Transverse colon (tissue), 4 donors: ENCODE measurements at regions not wholly inside any gene's neighbourhood (a gene's known extent, or its start where the extent isn't known, plus 50 kb on each side); places are given as distances from the start of the nearest gene placed in this dataset.

Experiments used
- DNase-seq: peaks from one replicate; pipeline ENCODE4 v3.0.0-alpha.2; 2019
- H3K27ac ChIP-seq, 4 donors: fragments of 200-600 bp; sonication (generic); 2 replicates each; pipeline ENCODE4 v1.5.1; 2016 to 2018; ENCODE audit warnings: inconsistent platforms in 4 of 4
- H3K27me3 ChIP-seq: fragments of 200-600 bp; sonication (generic); 2 replicates; pipeline ENCODE4 v1.5.1; 2017; ENCODE audit warnings: inconsistent platforms
- H3K36me3 ChIP-seq, 4 donors: fragments of 200-600 bp; sonication (generic); 2 replicates each; pipeline ENCODE4 v1.5.1; 2017 to 2019; ENCODE audit warnings: inconsistent platforms in 4 of 4
- H3K4me1 ChIP-seq, 4 donors: fragments of 200-600 bp; sonication (generic); 2 replicates each; pipeline ENCODE4 v1.5.1; 2017 to 2020; ENCODE audit warnings: inconsistent platforms in 4 of 4
- H3K4me3 ChIP-seq, 4 donors: fragments of 200-600 bp; sonication (generic); 1 replicate in 1 of 4; 2 replicates in 3 of 4; pipeline versions ENCODE4 v1.5.1 to v1.6.1; 2017 to 2019; ENCODE audit warnings: inconsistent platforms in 4 of 4
- H3K9me3 ChIP-seq, 2 donors: fragments of 200-600 bp; sonication (generic); 2 replicates each; pipeline ENCODE4 v1.5.1; 2017 to 2019; ENCODE audit warnings: inconsistent platforms in 2 of 2
- CTCF ChIP-seq, 5 experiments: fragments of 200-600 bp in 3 of 5; fragments of 450-650 bp in 2 of 5; sonication (generic) in 3 of 5; IDR thresholded peaks; 1 replicate in 2 of 5; 2 replicates in 3 of 5; pipeline ENCODE4 v1.5.1; 2016 to 2017; ENCODE audit warnings: antibody characterized with exemption in 5 of 5, inconsistent platforms in 3 of 5, mild to moderate bottlenecking in 2 of 5, moderate library complexity in 1 of 5
- EP300 ChIP-seq: sonication (generic); formaldehyde crosslinking; IDR thresholded peaks from one replicate; pipeline ENCODE4 v1.6.1; 2017; ENCODE audit warnings: antibody characterized with exemption, low read depth
- POLR2A ChIP-seq: fragments of 450-650 bp; IDR thresholded peaks from one replicate; pipeline ENCODE4 v1.6.1; 2016; ENCODE audit warnings: antibody characterized with exemption, mild to moderate bottlenecking, moderate library complexity
- POLR2AphosphoS5 ChIP-seq, 3 donors: sonication (generic); formaldehyde crosslinking; IDR thresholded peaks; one replicate each; pipeline ENCODE4 v1.6.1; 2016; ENCODE audit warnings: antibody characterized with exemption in 3 of 3
- WGBS, 2 donors: methylation state at CpG; one replicate each; pipeline ENCODE4 v1.1.5; 2018; ENCODE audit warnings: low coverage in 1 of 2; 5-methylcytosine and 5-hydroxymethylcytosine counted together
- in situ Hi-C, 4 donors: fragments of 200-750 bp; cut with MboI; loops; one replicate each; pipeline versions ENCODE4 v1.15.0 to v1.15.1; 2017; ENCODE audit warnings: low sequenced_read_pairs in 3 of 4, low pct_ligation_motif_present in 1 of 4, low pct_unique_long_range_greater_than_20kb in 1 of 4
- intact Hi-C: fragments of 100-400 bp; cut with DNase I; formaldehyde crosslinking; loops from one replicate; pipeline ENCODE4 v1.15.1; 2023; ENCODE audit warnings: low total_unique reads
- small RNA-seq, 4 donors: library from RNA; depleted of rRNA; stranded (forward); fragments of <200 nt; gene quantifications; one replicate each; pipeline ENCODE3, GENCODE V24; 2016

GRCh38 chr10:42111661-42112330 is 526.6 kb downstream of the ZNF33B start:
- no peak overlapping the region for H3K4me3 ChIP-seq
- WGBS, 2 donors = 86 to 95% methylated on average over 16 to 43 of the region's 43 CpGs
- DNase-seq = no peak
- intact Hi-C loops (no loop called here), in situ Hi-C loops (no loop called here)
- no peak overlapping the region for H3K27ac ChIP-seq
- H3K4me1 ChIP-seq = no peaks in the 10 kb centered on the region
- no peaks in the 10 kb centered on the region for H3K27me3 ChIP-seq
- no peaks in the 10 kb centered on the region for H3K36me3 ChIP-seq
- H3K9me3 ChIP-seq = peaks cover 5 to 11% of the 10 kb centered on the region in 2 donors
- TF ChIP-seq CTCF (IDR thresholded peaks at IDR 0.05) (no peak), POLR2AphosphoS5 (IDR thresholded peaks at IDR 0.05) (no peak), POLR2A (no peak), EP300 (no peak)

GRCh38 chr10:42111076-42111475 is 527.3 kb downstream of the ZNF33B start:
- H3K27ac ChIP-seq = no peak overlapping the region
- H3K36me3 ChIP-seq = no peaks in the 10 kb centered on the region
- H3K4me3 ChIP-seq = no peak overlapping the region
- in situ Hi-C loops (no loop called here), intact Hi-C loops (no loop called here)
- no peaks in the 10 kb centered on the region for H3K4me1 ChIP-seq
- H3K9me3 ChIP-seq = peaks cover 5 to 11% of the 10 kb centered on the region in 2 donors
- TF ChIP-seq POLR2A = no peak
- TF ChIP-seq POLR2AphosphoS5 (IDR thresholded peaks at IDR 0.05) = no peak
- TF ChIP-seq CTCF (IDR thresholded peaks at IDR 0.05) = no peak
- TF ChIP-seq EP300 = no peak
- H3K27me3 ChIP-seq = no peaks in the 10 kb centered on the region
- WGBS, 2 donors = 96 to 100% methylated on average over 2 to 31 of the region's 33 CpGs
- DNase-seq = no peak

Small RNA genes in the stretch of these regions (small RNA-seq; reads per million reads assigned to genes)
- 0 reads per million in 4 donors for gene KSR1P1
